GM23248 (cell line): ENCODE measurements at regions not wholly inside any gene's neighbourhood (a gene's known extent, or its start where the extent isn't known, plus 50 kb on each side); places are given as distances from the start of the nearest gene placed in this dataset.

Experiments
- DNase-seq: peaks from one replicate; pipeline ENCODE4 v3.0.0-alpha.2; 2015
- H2AFZ ChIP-seq: fragments of 200-600 bp; sonication (generic); 2 replicates; pipeline ENCODE4 v1.6.1; 2016; ENCODE audit warnings: antibody characterized with exemption
- H3F3A ChIP-seq: fragments of 200-600 bp; sonication (generic); 2 replicates; pipeline ENCODE4 v1.6.1; 2016; ENCODE audit warnings: mild to moderate bottlenecking, antibody characterized with exemption, mixed run types; ENCODE audit not compliant: insufficient read depth
- H3K27ac ChIP-seq: fragments of 200-600 bp; sonication (generic); 2 replicates; pipeline ENCODE4 v1.5.1; 2016; ENCODE audit warnings: mild to moderate bottlenecking
- H3K27me3 ChIP-seq: fragments of 200-600 bp; sonication (generic); replicated peaks from 2 replicates; pipeline ENCODE4 v1.6.1; 2016; ENCODE audit warnings: mild to moderate bottlenecking; ENCODE audit not compliant: insufficient read depth
- H3K36me3 ChIP-seq: fragments of 200-600 bp; sonication (generic); 2 replicates; pipeline ENCODE4 v1.6.1; 2016; ENCODE audit warnings: low read depth, mild to moderate bottlenecking
- H3K4me1 ChIP-seq: fragments of 200-600 bp; sonication (generic); 2 replicates; pipeline ENCODE4 v1.6.1; 2016; ENCODE audit warnings: mild to moderate bottlenecking; ENCODE audit not compliant: insufficient read depth
- H3K4me2 ChIP-seq: fragments of 200-600 bp; sonication (generic); one replicate; pipeline ENCODE4 v1.6.1; 2016; ENCODE audit warnings: mild to moderate bottlenecking; ENCODE audit not compliant: unreplicated experiment
- H3K4me3 ChIP-seq: fragments of 200-600 bp; sonication (generic); 2 replicates; pipeline ENCODE4 v1.5.1; 2016; ENCODE audit warnings: mild to moderate bottlenecking
- H3K79me2 ChIP-seq: fragments of 200-600 bp; sonication (generic); 2 replicates; pipeline ENCODE4 v1.6.1; 2016; ENCODE audit warnings: mild to moderate bottlenecking; ENCODE audit not compliant: insufficient read depth
- H3K9ac ChIP-seq: fragments of 200-600 bp; sonication (generic); 2 replicates; pipeline ENCODE4 v1.6.1; 2016; ENCODE audit warnings: mild to moderate bottlenecking
- H3K9me2 ChIP-seq: fragments of 200-600 bp; sonication (generic); 2 replicates; pipeline ENCODE4 v1.6.1; 2016; ENCODE audit warnings: mixed run types, mild to moderate bottlenecking, moderate library complexity; ENCODE audit not compliant: insufficient read depth
- H3K9me3 ChIP-seq: fragments of 200-600 bp; sonication (generic); one replicate; pipeline ENCODE4 v1.6.1; 2017; ENCODE audit warnings: low read depth
- H4K20me1 ChIP-seq: fragments of 200-600 bp; sonication (generic); 2 replicates; pipeline ENCODE4 v1.6.0; 2016; ENCODE audit not compliant: insufficient read depth
- EZH2 ChIP-seq: fragments of 200-600 bp; sonication (generic); IDR thresholded peaks from 2 replicates; pipeline ENCODE4 v1.6.1; 2018; ENCODE audit warnings: antibody characterized with exemption, mild to moderate bottlenecking; ENCODE audit not compliant: insufficient read depth, poor library complexity, severe bottlenecking
- EZH2phosphoT487 ChIP-seq: fragments of 200-600 bp; sonication (generic); IDR thresholded peaks from 2 replicates; pipeline ENCODE4 v1.6.1; 2018; ENCODE audit warnings: antibody characterized with exemption, moderate library complexity, mild to moderate bottlenecking, low read depth; ENCODE audit not compliant: insufficient read depth
- WGBS, 2 experiments: methylation state at CpG; one replicate each; pipeline ENCODE4 v1.1.6; 2015 to 2017; ENCODE audit warnings: low lambda C conversion rate in 2 of 2, low coverage in 1 of 2; ENCODE audit errors: missing lambda C conversion rate in 2 of 2; 5-methylcytosine and 5-hydroxymethylcytosine counted together
- in situ Hi-C: fragments of 300-500 bp; cut with MboI; formaldehyde crosslinking; loops from 2 replicates; pipeline ENCODE4 v1.15.0; 2020

DNA sequence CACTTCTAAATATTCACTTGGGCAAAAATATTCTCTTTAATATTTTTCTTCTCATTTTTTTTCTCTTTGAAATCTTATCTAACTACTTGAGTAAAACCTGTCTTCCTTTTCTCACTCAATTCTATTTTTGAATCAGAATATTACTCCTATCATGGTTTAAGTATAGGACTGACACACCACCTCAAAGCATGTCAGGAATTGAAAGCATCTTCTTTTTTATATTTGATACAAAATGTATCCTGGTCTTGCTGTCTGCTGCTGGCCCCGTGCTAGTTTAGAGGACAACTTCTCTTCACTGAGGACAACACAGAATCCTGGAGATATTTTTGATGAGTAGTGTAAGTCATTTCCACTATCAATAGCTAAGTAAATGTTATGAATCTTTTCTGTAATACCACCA, 383.6 kb downstream of the GADD45G start:
- Histone ChIP-seq H3K9ac (no peak overlapping the region), H3K9me3 (no peaks in the 10 kb centered on the region), H3K4me3 (no peak overlapping the region), H3K4me2 (no peak overlapping the region), H3F3A (peaks cover 13% of the 10 kb centered on the region), H4K20me1 (no peaks in the 10 kb centered on the region), H3K4me1 (peaks cover 7% of the 10 kb centered on the region; the same call in 1 of the 2 replicates), H3K27ac (no peak overlapping the region), H3K27me3 (no peaks in the 10 kb centered on the region; the same call in 1 of the 2 replicates), H3K36me3 (no peaks in the 10 kb centered on the region), H2AFZ (no peak overlapping the region), H3K79me2 (no peaks in the 10 kb centered on the region), H3K9me2 (no peaks in the 10 kb centered on the region)
- 64 to 68% methylated on average over 1 of the region's 1 CpG for WGBS, 2 experiments
- TF ChIP-seq EZH2 (no peak), EZH2phosphoT487 (no peak)
- in situ Hi-C loops, result no loop called here
- DNase-seq, result no peak

- TF ChIP-seq EZH2phosphoT487 (no peak), EZH2 (no peak)
- in situ Hi-C loops, result no loop called here
- Histone ChIP-seq H3K4me3 (no peak overlapping the region), H3K9me2 (no peaks in the 10 kb centered on the region), H3K27ac (no peak overlapping the region), H3K4me2 (no peak overlapping the region), H3K27me3 (no peaks in the 10 kb centered on the region; the same call in 1 of the 2 replicates), H3K36me3 (no peaks in the 10 kb centered on the region), H3K9me3 (no peaks in the 10 kb centered on the region), H3K4me1 (no peaks in the 10 kb centered on the region), H2AFZ (no peak overlapping the region), H3K9ac (no peak overlapping the region), H3F3A (no peaks in the 10 kb centered on the region), H3K79me2 (no peaks in the 10 kb centered on the region), H4K20me1 (no peaks in the 10 kb centered on the region)
- no peak for DNase-seq
- WGBS, 2 experiments, result 76 to 82% methylated on average over 7 of the region's 7 CpGs
These were observed 386.5 kb downstream of the GADD45G start for GRCh38 chr9:89991204-89991790.

DNA sequence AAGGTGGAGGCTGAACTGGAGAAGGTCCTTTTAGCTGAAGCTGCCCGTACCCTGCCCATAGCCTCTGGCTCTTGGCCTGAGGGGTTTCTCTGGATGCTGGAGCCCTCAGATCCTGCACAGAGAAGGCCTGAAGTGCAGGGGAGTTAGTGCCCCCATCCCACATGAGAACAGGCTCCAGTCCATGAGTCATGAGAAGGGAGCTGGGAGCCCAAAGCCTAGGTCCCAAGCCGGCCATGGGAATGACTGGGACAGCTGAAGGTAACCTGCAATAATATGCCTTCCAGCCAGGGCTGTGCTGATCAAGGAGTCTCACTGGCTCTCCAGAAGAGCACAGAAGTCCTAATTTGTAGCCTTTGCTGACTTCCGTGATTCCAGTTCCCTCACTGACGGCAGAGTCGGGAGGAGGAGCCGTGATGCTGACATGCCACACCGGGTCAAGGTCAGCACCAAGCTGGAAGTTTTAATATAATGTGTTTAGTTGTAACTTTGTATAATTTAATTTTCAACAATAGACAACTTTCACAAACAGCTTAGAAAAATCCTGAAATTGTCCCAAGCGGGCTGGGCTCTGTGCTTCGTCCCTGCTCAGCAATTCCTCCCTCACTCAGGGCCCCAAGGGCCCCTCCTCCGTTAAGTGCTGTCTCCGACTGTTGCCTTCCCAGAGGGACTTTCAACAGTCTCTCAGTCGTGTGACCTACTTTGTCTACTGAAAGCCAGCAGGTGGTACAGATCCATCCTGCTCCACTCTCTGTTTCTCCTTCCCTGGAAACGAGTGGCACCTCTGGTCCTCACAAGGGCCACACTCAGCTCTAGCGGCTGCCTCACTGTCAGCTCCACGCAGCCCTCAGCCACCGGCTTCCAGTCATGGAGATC, 387.8 kb downstream of the GADD45G start:
- no peak for DNase-seq
- H4K20me1 ChIP-seq, result no peaks in the 10 kb centered on the region
- no peaks in the 10 kb centered on the region for H3K9me3 ChIP-seq
- no peaks in the 10 kb centered on the region for H3F3A ChIP-seq
- TF ChIP-seq EZH2phosphoT487, result no peak
- TF ChIP-seq EZH2, result no peak
- no peaks in the 10 kb centered on the region for H3K4me1 ChIP-seq
- no peaks in the 10 kb centered on the region for H3K9me2 ChIP-seq
- H3K27ac ChIP-seq, result no peak overlapping the region
- no peak overlapping the region for H2AFZ ChIP-seq
- H3K27me3 ChIP-seq, result no peaks in the 10 kb centered on the region; the same call in 1 of the 2 replicates
- H3K79me2 ChIP-seq, result no peaks in the 10 kb centered on the region
- in situ Hi-C loops, result no loop called here
- no peak overlapping the region for H3K4me3 ChIP-seq
- H3K4me2 ChIP-seq, result no peak overlapping the region
- no peak overlapping the region for H3K9ac ChIP-seq
- H3K36me3 ChIP-seq, result no peaks in the 10 kb centered on the region
- 80 to 83% methylated on average over 16 of the region's 16 CpGs for WGBS, 2 experiments

DNA sequence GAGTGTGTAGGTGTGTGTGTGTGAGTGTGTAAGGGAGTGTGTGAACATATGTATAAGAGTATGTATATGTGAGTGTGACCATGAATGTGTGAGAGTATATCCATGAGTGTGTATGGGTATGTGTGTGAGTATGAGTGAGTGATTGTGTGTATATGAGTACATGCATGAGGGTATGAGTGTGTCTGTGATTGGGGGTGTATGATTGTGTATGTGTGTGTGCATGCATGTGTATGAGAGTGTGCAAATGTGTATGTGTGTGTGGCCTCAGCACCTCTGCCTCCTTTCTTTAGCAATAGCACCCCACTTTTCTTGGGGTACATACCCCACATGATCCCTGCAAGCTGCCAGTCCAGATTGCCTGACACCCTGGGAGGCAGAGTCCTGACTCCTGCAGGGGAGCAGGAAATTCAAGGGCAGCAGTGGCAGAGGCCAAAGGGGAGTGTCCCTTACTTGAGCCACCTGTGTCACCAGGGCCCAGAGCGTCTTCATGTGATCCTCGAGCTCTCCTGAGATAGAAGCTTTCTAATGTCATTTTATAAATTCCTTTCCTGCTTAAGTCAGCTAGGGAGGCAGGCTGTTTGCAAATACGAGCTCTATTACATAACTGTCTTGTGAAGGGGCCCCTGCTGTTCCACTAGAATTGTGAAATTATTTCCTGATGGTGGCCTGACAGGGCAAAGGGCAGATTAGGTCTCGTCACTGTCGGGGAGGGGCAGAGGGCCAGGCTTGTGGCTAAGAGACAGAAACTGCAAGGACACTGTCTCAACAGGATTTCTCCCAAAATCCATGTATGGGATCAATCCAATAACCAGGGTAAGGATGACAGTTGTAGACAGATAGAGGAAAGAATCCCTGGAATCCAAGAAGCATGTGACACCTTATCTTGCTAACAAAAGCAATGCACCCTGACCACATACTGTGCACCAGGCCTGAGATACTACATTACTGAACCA, 389.1 kb downstream of the GADD45G start:
- Histone ChIP-seq H4K20me1 (no peaks in the 10 kb centered on the region), H3K9ac (no peak overlapping the region), H3K4me3 (no peak overlapping the region), H3K36me3 (no peaks in the 10 kb centered on the region), H3K4me2 (no peak overlapping the region), H3F3A (no peaks in the 10 kb centered on the region), H3K27me3 (no peaks in the 10 kb centered on the region; the same call in 1 of the 2 replicates), H3K9me2 (no peaks in the 10 kb centered on the region), H3K9me3 (no peaks in the 10 kb centered on the region), H3K79me2 (no peaks in the 10 kb centered on the region), H3K4me1 (no peaks in the 10 kb centered on the region), H2AFZ (no peak overlapping the region), H3K27ac (no peak overlapping the region)
- peak; percentile 22 for DNase-seq
- in situ Hi-C loops, result no loop called here
- TF ChIP-seq EZH2phosphoT487 (no peak), EZH2 (no peak)
- 4 to 7% methylated on average over 5 of the region's 5 CpGs for WGBS, 2 experiments
